IMR-90 (cell line): ENCODE measurements at regions not wholly inside any gene's neighbourhood (a gene's known extent, or its start where the extent isn't known, plus 50 kb on each side); places are given as distances from the start of the nearest gene placed in this dataset.

Source experiments
- ATAC-seq: fragments of 200-7000 bp; cut with Tn5 transposase; 2 replicates; pipeline ENCODE4 v1.9.1; 2020; ENCODE audit warnings: low read depth, mild to moderate bottlenecking, moderate library complexity
- BruUV-seq: library from RNA; stranded (reverse); fragments of 400-500 nt; replicated peaks from 2 replicates; lab custom pipeline; 2021; lab: Mats Ljungman, UMichigan
- CTCF ChIA-PET: fragments of 300-600 bp; formaldehyde crosslinking; extraction: SDS; loops from one replicate; lab custom pipeline; 2021; ENCODE audit warnings: antibody characterized with exemption; lab: Yijun Ruan, JAX
- POLR2A ChIA-PET: fragments of 300-600 bp; sonication (Branson Sonifier 250); formaldehyde crosslinking; loops from one replicate; lab custom pipeline; 2022; ENCODE audit warnings: antibody characterized with exemption; ENCODE audit not compliant: unreplicated experiment; lab: Charles Lee
- DNase-seq: peaks from one replicate; pipeline ENCODE4 v3.0.0; 2013
- H2AFZ ChIP-seq: replicated peaks from 2 replicates; pipeline ENCODE3; 2013; ENCODE audit warnings: low read length, mild to moderate bottlenecking; ENCODE audit not compliant: poor library complexity
- H2AK5ac ChIP-seq: 2 replicates; pipeline ENCODE4 v1.6.1; 2013; ENCODE audit warnings: low read depth, low read length, inconsistent platforms
- H2AK9ac ChIP-seq: replicated peaks from 2 replicates; pipeline ENCODE3; 2013; ENCODE audit warnings: mild to moderate bottlenecking, low read depth, low read length, moderate library complexity; ENCODE audit not compliant: poor library complexity
- H2BK120ac ChIP-seq: 2 replicates; pipeline ENCODE4 v1.6.1; 2013; ENCODE audit warnings: low read depth, low read length, inconsistent platforms
- H2BK15ac ChIP-seq: 3 replicates; pipeline ENCODE4 v1.6.1; 2013; ENCODE audit warnings: low read depth, low read length, inconsistent platforms
- H2BK20ac ChIP-seq: 2 replicates; pipeline ENCODE4 v1.6.1; 2013; ENCODE audit warnings: low read depth, mild to moderate bottlenecking, inconsistent platforms, low read length, moderate library complexity
- H2BK5ac ChIP-seq: 2 replicates; pipeline ENCODE4 v1.6.1; 2013; ENCODE audit warnings: mild to moderate bottlenecking, low read depth, low read length, inconsistent platforms; ENCODE audit not compliant: poor library complexity, severe bottlenecking
- H3K14ac ChIP-seq: replicated peaks from 2 replicates; pipeline ENCODE4 v1.6.1; 2013; ENCODE audit warnings: low read depth, low read length, inconsistent platforms
- H3K18ac ChIP-seq: 2 replicates; pipeline ENCODE4 v1.6.1; 2013; ENCODE audit warnings: low read depth, low read length, control low read depth
- H3K23ac ChIP-seq: 2 replicates; pipeline ENCODE4 v1.6.1; 2013; ENCODE audit warnings: low read depth, low read length, inconsistent platforms
- H3K27ac ChIP-seq: 2 replicates; pipeline ENCODE4 v1.5.1; 2013; ENCODE audit warnings: mild to moderate bottlenecking, control low read depth, low read length; ENCODE audit not compliant: insufficient read depth
- H3K27me3 ChIP-seq: 2 replicates; pipeline ENCODE4 v1.6.1; 2013; ENCODE audit warnings: low read length; ENCODE audit not compliant: control insufficient read depth, insufficient read depth
- H3K36me3 ChIP-seq: 2 replicates; pipeline ENCODE4 v1.6.1; 2013; ENCODE audit warnings: low read length, mixed read lengths; ENCODE audit not compliant: control insufficient read depth, insufficient read depth
- H3K4ac ChIP-seq: 2 replicates; pipeline ENCODE4 v1.6.1; 2013; ENCODE audit warnings: low read depth, low read length, inconsistent platforms
- H3K4me1 ChIP-seq: 2 replicates; pipeline ENCODE4 v1.6.1; 2013; ENCODE audit warnings: low read length, mixed read lengths; ENCODE audit not compliant: control insufficient read depth, insufficient read depth
- H3K4me2 ChIP-seq: 2 replicates; pipeline ENCODE4 v1.6.1; 2013; ENCODE audit warnings: low read depth, mild to moderate bottlenecking, control low read depth, low read length, moderate library complexity
- H3K4me3 ChIP-seq: 2 replicates; pipeline ENCODE4 v1.5.1; 2013; ENCODE audit warnings: low read depth, mild to moderate bottlenecking, control low read depth, low read length, moderate library complexity; ENCODE audit not compliant: insufficient read depth
- H3K56ac ChIP-seq: 2 replicates; pipeline ENCODE4 v1.6.1; 2013; ENCODE audit warnings: low read length, inconsistent platforms; ENCODE audit not compliant: insufficient read depth; ENCODE audit errors: extremely low read depth
- H3K79me1 ChIP-seq, 2 experiments: 2 replicates each; pipeline ENCODE4 v1.6.1; 2013; ENCODE audit warnings: low read length in 2 of 2, inconsistent platforms in 1 of 2, low read depth in 1 of 2
- H3K9ac ChIP-seq: 2 replicates; pipeline ENCODE4 v1.6.1; 2013; ENCODE audit warnings: low read depth, low read length, control low read depth
- H3K9me1 ChIP-seq: 2 replicates; pipeline ENCODE4 v1.6.1; 2013; ENCODE audit warnings: low read length, inconsistent platforms; ENCODE audit not compliant: insufficient read depth
- H3K9me3 ChIP-seq: 2 replicates; pipeline ENCODE4 v1.6.1; 2013; ENCODE audit warnings: low read length; ENCODE audit not compliant: control insufficient read depth, insufficient read depth
- H4K20me1 ChIP-seq: 2 replicates; pipeline ENCODE4 v1.6.1; 2013; ENCODE audit warnings: low read length, inconsistent platforms; ENCODE audit not compliant: insufficient read depth
- H4K5ac ChIP-seq: 2 replicates; pipeline ENCODE4 v1.6.1; 2013; ENCODE audit warnings: mild to moderate bottlenecking, low read depth, low read length, control low read depth
- H4K8ac ChIP-seq, 2 experiments: 2 replicates each; pipeline ENCODE4 v1.6.1; 2013; ENCODE audit warnings: low read depth in 2 of 2, low read length in 2 of 2, control low read depth in 1 of 2, inconsistent platforms in 1 of 2
- H4K91ac ChIP-seq: 2 replicates; pipeline ENCODE4 v1.6.1; 2013; ENCODE audit warnings: low read depth, low read length, inconsistent platforms; ENCODE audit not compliant: insufficient read depth
- BHLHE40 ChIP-seq: fragments of 150-350 bp; IDR thresholded peaks from 2 replicates; pipeline ENCODE4 v1.6.1; 2016; ENCODE audit warnings: mild to moderate bottlenecking, low read depth, low read length
- CEBPB ChIP-seq: IDR thresholded peaks from 2 replicates; pipeline ENCODE4 v1.6.1; 2012; ENCODE audit warnings: low read depth, low read length, improper control_type of control experiment
- CHD1 ChIP-seq: IDR thresholded peaks from 2 replicates; pipeline ENCODE4 v1.6.1; 2012; ENCODE audit warnings: low read depth, low read length, improper control_type of control experiment
- CTCF ChIP-seq: conservative IDR thresholded peaks from 2 replicates; pipeline ENCODE4 v1.5.1; 2012; ENCODE audit warnings: mild to moderate bottlenecking, low read depth, low read length, improper control_type of control experiment
- ELK1 ChIP-seq: fragments of 150-350 bp; IDR thresholded peaks from 2 replicates; pipeline ENCODE4 v1.6.1; 2016; ENCODE audit warnings: low read depth, mild to moderate bottlenecking, low read length, moderate library complexity, borderline replicate concordance
- FOS ChIP-seq: fragments of 150-350 bp; IDR thresholded peaks from 2 replicates; pipeline ENCODE4 v1.6.1; 2016; ENCODE audit warnings: low read depth, low read length
- MAFK ChIP-seq: IDR thresholded peaks from 2 replicates; pipeline ENCODE4 v1.6.1; 2012; ENCODE audit warnings: low read depth, low read length, improper control_type of control experiment
- MAZ ChIP-seq: IDR thresholded peaks from 2 replicates; pipeline ENCODE4 v1.6.1; 2012; ENCODE audit warnings: low read depth, mild to moderate bottlenecking, low read length, improper control_type of control experiment, moderate library complexity, borderline replicate concordance
- MXI1 ChIP-seq: IDR thresholded peaks from 2 replicates; pipeline ENCODE4 v1.6.1; 2012; ENCODE audit warnings: low read depth, mild to moderate bottlenecking, low read length, moderate library complexity, borderline replicate concordance
- NFE2L2 ChIP-seq: fragments of 150-350 bp; IDR thresholded peaks from 2 replicates; pipeline ENCODE4 v1.6.1; 2016; ENCODE audit warnings: low read depth, mild to moderate bottlenecking, low read length
- POLR2A ChIP-seq: IDR thresholded peaks from 2 replicates; pipeline ENCODE4 v1.6.1; 2012; ENCODE audit warnings: mild to moderate bottlenecking, low read depth, low read length
- RAD21 ChIP-seq: IDR thresholded peaks from 2 replicates; pipeline ENCODE4 v1.6.1; 2012; ENCODE audit warnings: low read length, improper control_type of control experiment
- RCOR1 ChIP-seq: IDR thresholded peaks from 2 replicates; pipeline ENCODE4 v1.6.1; 2012; ENCODE audit warnings: mild to moderate bottlenecking, low read length, improper control_type of control experiment; ENCODE audit not compliant: insufficient replicate concordance
- RFX5 ChIP-seq: IDR thresholded peaks from 2 replicates; pipeline ENCODE4 v1.8.0; 2012; ENCODE audit warnings: low read depth, mild to moderate bottlenecking, low read length, moderate library complexity
- SMC3 ChIP-seq: fragments of 150-350 bp; IDR thresholded peaks from 2 replicates; pipeline ENCODE4 v1.6.1; 2016; ENCODE audit warnings: low read depth, mild to moderate bottlenecking, antibody characterized with exemption, low read length, moderate library complexity
- USF2 ChIP-seq: fragments of 150-350 bp; IDR thresholded peaks from 2 replicates; pipeline ENCODE4 v1.6.1; 2017; ENCODE audit warnings: mild to moderate bottlenecking, antibody characterized with exemption, low read length, low read depth
- dilution Hi-C: fragments of 300-500 bp; cut with HindIII; formaldehyde crosslinking; loops from one replicate; pipeline ENCODE4 v1.14.3; 2018; ENCODE audit warnings: low sequenced_read_pairs; ENCODE audit not compliant: unreplicated experiment
- in situ Hi-C: fragments of 300-500 bp; cut with MboI; formaldehyde crosslinking; loops from 3 replicates; pipeline ENCODE4 v1.14.3; 2019; ENCODE audit warnings: low sequenced_read_pairs, inconsistent platforms, mixed read lengths
- intact Hi-C: fragments of 100-400 bp; cut with micrococcal nuclease; formaldehyde crosslinking; loops from 2 replicates; pipeline ENCODE4 v1.10.0; 2022

- ATAC-seq (peak; percentile 30), DNase-seq (no peak)
- no TSS peak for BruUV-seq
- no peak overlapping the region for H2AK5ac ChIP-seq
- TF ChIP-seq MAZ = no peak
- no peak for TF ChIP-seq SMC3
- no peak for TF ChIP-seq BHLHE40
- no peak for TF ChIP-seq MXI1
- no peak for TF ChIP-seq RAD21
- no peak for TF ChIP-seq POLR2A
- no peak for TF ChIP-seq CHD1
- no peak for TF ChIP-seq MAFK
- no peak for TF ChIP-seq ELK1
- TF ChIP-seq CEBPB = no peak
- no peak for TF ChIP-seq FOS
- TF ChIP-seq RFX5 = no peak
- TF ChIP-seq USF2 = no peak
- no peak for TF ChIP-seq CTCF
- TF ChIP-seq NFE2L2 = no peak
- no peak for TF ChIP-seq RCOR1
- no peaks in the 10 kb centered on the region for H4K20me1 ChIP-seq
- H3K18ac ChIP-seq = no peak overlapping the region
- in situ Hi-C loops (no loop called here), dilution Hi-C loops (no loop called here), intact Hi-C loops (no loop called here)
- H3K9me1 ChIP-seq = no peaks in the 10 kb centered on the region
- no peak overlapping the region for H4K8ac ChIP-seq
- no peaks in the 10 kb centered on the region for H3K79me1 ChIP-seq
- H3K56ac ChIP-seq = no peak overlapping the region
- H3K27ac ChIP-seq = no peak overlapping the region
- no peaks in the 10 kb centered on the region for H3K27me3 ChIP-seq
- H4K91ac ChIP-seq = no peak overlapping the region
- H3K4me2 ChIP-seq = no peak overlapping the region
- no peak overlapping the region for H2BK15ac ChIP-seq
- H3K36me3 ChIP-seq = no peaks in the 10 kb centered on the region
- H2BK20ac ChIP-seq = no peak overlapping the region
- H2BK120ac ChIP-seq = no peak overlapping the region
- POLR2A ChIA-PET = no interaction called here
- no peak overlapping the region for H3K4ac ChIP-seq
- no peak overlapping the region for H3K14ac ChIP-seq
- no peak overlapping the region for H2BK5ac ChIP-seq
- H3K4me1 ChIP-seq = peaks cover 2% of the 10 kb centered on the region; the same call in 1 of the 2 replicates
- H2AFZ ChIP-seq = no peak overlapping the region
- no peak overlapping the region for H3K23ac ChIP-seq
- H2AK9ac ChIP-seq = no peak overlapping the region
- H3K4me3 ChIP-seq = no peak overlapping the region
- CTCF ChIA-PET = no interaction called here
- H4K5ac ChIP-seq = no peak overlapping the region
- no peaks in the 10 kb centered on the region for H3K9me3 ChIP-seq
- no peak overlapping the region for H3K9ac ChIP-seq
Measured at GRCh38 chr1:219518907-219519248, 94.0 kb downstream of the ZC3H11B start.
